ENCODE measurements at regions not wholly inside any gene's neighbourhood (a gene's known extent, or its start where the extent isn't known, plus 50 kb on each side); places are given as distances from the start of the nearest gene placed in this dataset.

DNA sequence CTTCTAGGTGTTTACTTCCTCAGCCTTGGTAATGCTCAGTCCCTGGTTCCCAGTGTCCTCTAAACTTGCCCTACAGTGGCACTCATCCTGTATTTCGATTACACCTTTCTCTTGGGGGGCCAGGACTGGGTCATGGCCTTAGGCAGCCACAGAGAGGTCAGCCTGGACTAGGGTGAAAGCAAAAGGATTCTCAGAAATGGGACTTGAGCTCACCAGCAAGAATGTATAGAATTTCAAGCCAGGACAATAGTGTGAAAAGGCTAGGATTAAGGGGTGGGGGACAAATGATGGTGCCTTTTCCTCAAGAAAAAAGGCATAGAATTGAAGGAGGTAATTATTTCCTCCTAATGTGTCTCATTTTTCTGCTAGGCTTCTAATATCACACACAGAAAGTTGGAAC, 166.8 kb upstream of the RUNX1 start:
- no peak overlapping the region for H2AFZ ChIP-seq (ENCODE audit: low read depth)
- POLR2A ChIA-PET = no interaction called here
- no peaks in the 10 kb centered on the region for H3K9me2 ChIP-seq
- peaks cover 0 to 10% of the 10 kb centered on the region in 2 experiments; a peak in 2 of 4 replicates for H3K4me1 ChIP-seq (ENCODE audit: control insufficient read depth in 1 of 2, insufficient read depth in 2 of 2, low read depth in 1 of 2, low read length in 1 of 2)
- no peak overlapping the region for H3K4me2 ChIP-seq
- H3F3A ChIP-seq (replicated peaks; ENCODE audit: insufficient read depth) = peaks cover 3% of the 10 kb centered on the region
- H3K79me2 ChIP-seq (ENCODE audit: insufficient read depth) = no peaks in the 10 kb centered on the region
- no peaks in the 10 kb centered on the region for H3K27me3 ChIP-seq (ENCODE audit: insufficient read depth)
- 44% methylated on average over 1 of the region's 1 CpG for WGBS (ENCODE audit: low lambda C conversion rate)
- no peaks in the 10 kb centered on the region for H3K36me3 ChIP-seq (replicated peaks in 1 of 2; ENCODE audit: control insufficient read depth in 1 of 2, insufficient read depth in 2 of 2, low read length in 1 of 2)
- no peak overlapping the region for H3K27ac ChIP-seq (ENCODE audit: low read depth in 2 of 2, low read length in 1 of 2)
- no peak overlapping the region for H3K4me3 ChIP-seq (ENCODE audit: low read depth in 2 of 2, low read length in 1 of 2)
- TF ChIP-seq TCF12 (IDR thresholded peaks at IDR 0.05) (no peak), SMC3 (IDR thresholded peaks at IDR 0.05; ENCODE audit: low read depth, low read length) (no peak), TEAD4 (IDR thresholded peaks at IDR 0.05; ENCODE audit: borderline replicate concordance, insufficient read depth) (no peak), TAF1 (IDR thresholded peaks at IDR 0.05; ENCODE audit: borderline replicate concordance, low read depth, low read length) (no peak), RFX5 (IDR thresholded peaks at IDR 0.05; ENCODE audit: low read length) (no peak), NRF1 (IDR thresholded peaks at IDR 0.05; ENCODE audit: low read depth, low read length) (no peak), FOSL2 (IDR thresholded peaks at IDR 0.05; ENCODE audit: borderline replicate concordance, low read depth) (no peak), CHD2 (IDR thresholded peaks at IDR 0.05; ENCODE audit: low read length, partially characterized antibody) (no peak), FOXM1 (IDR thresholded peaks at IDR 0.05; ENCODE audit: low read depth) (no peak), JUND (IDR thresholded peaks at IDR 0.05) (no peak), EP300 (IDR thresholded peaks at IDR 0.05; ENCODE audit: borderline replicate concordance in 1 of 2, low read depth in 1 of 2, low read length in 1 of 2) (no peak)
- TF ChIP-seq, protein P1, sequence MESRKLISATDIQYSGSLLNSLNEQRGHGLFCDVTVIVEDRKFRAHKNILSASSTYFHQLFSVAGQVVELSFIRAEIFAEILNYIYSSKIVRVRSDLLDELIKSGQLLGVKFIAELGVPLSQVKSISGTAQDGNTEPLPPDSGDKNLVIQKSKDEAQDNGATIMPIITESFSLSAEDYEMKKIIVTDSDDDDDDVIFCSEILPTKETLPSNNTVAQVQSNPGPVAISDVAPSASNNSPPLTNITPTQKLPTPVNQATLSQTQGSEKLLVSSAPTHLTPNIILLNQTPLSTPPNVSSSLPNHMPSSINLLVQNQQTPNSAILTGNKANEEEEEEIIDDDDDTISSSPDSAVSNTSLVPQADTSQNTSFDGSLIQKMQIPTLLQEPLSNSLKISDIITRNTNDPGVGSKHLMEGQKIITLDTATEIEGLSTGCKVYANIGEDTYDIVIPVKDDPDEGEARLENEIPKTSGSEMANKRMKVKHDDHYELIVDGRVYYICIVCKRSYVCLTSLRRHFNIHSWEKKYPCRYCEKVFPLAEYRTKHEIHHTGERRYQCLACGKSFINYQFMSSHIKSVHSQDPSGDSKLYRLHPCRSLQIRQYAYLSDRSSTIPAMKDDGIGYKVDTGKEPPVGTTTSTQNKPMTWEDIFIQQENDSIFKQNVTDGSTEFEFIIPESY (IDR thresholded peaks at IDR 0.05; ENCODE audit: borderline replicate concordance, low read depth) = no peak
- TF ChIP-seq, protein P2, sequence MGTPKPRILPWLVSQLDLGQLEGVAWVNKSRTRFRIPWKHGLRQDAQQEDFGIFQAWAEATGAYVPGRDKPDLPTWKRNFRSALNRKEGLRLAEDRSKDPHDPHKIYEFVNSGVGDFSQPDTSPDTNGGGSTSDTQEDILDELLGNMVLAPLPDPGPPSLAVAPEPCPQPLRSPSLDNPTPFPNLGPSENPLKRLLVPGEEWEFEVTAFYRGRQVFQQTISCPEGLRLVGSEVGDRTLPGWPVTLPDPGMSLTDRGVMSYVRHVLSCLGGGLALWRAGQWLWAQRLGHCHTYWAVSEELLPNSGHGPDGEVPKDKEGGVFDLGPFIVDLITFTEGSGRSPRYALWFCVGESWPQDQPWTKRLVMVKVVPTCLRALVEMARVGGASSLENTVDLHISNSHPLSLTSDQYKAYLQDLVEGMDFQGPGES (IDR thresholded peaks at IDR 0.05; ENCODE audit: low read depth, low read length) = no peak
- TF ChIP-seq, protein P3, sequence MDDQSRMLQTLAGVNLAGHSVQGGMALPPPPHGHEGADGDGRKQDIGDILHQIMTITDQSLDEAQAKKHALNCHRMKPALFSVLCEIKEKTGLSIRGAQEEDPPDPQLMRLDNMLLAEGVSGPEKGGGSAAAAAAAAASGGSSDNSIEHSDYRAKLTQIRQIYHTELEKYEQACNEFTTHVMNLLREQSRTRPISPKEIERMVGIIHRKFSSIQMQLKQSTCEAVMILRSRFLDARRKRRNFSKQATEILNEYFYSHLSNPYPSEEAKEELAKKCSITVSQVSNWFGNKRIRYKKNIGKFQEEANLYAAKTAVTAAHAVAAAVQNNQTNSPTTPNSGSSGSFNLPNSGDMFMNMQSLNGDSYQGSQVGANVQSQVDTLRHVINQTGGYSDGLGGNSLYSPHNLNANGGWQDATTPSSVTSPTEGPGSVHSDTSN (IDR thresholded peaks at IDR 0.05) = no peak
- TF ChIP-seq, protein P4, sequence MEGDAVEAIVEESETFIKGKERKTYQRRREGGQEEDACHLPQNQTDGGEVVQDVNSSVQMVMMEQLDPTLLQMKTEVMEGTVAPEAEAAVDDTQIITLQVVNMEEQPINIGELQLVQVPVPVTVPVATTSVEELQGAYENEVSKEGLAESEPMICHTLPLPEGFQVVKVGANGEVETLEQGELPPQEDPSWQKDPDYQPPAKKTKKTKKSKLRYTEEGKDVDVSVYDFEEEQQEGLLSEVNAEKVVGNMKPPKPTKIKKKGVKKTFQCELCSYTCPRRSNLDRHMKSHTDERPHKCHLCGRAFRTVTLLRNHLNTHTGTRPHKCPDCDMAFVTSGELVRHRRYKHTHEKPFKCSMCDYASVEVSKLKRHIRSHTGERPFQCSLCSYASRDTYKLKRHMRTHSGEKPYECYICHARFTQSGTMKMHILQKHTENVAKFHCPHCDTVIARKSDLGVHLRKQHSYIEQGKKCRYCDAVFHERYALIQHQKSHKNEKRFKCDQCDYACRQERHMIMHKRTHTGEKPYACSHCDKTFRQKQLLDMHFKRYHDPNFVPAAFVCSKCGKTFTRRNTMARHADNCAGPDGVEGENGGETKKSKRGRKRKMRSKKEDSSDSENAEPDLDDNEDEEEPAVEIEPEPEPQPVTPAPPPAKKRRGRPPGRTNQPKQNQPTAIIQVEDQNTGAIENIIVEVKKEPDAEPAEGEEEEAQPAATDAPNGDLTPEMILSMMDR (IDR thresholded peaks at IDR 0.05) = no peak
- CTCF ChIA-PET = interaction anchor here (1.0 kb wide), 1 partner anchor 25 kb away, joined by 3 read pairs; no protein-coding TSS in a partner anchor
- no peaks in the 10 kb centered on the region for H3K9me3 ChIP-seq
- no peaks in the 10 kb centered on the region for H4K20me1 ChIP-seq (ENCODE audit: insufficient read depth)
- no peak for DNase-seq
- H3K9ac ChIP-seq = no peak overlapping the region

Data from SK-N-SH (cell line).